GM19467 (cell line): ENCODE measurements at regions not wholly inside any gene's neighbourhood (a gene's known extent, or its start where the extent isn't known, plus 50 kb on each side); places are given as distances from the start of the nearest gene placed in this dataset.

Source experiments
- ATAC-seq: cut with Tn5 transposase; IDR thresholded peaks from one replicate; pipeline ENCODE4 v1.9.1; 2021; ENCODE audit warnings: mild to moderate bottlenecking, moderate library complexity; ENCODE audit not compliant: unreplicated experiment

DNA sequence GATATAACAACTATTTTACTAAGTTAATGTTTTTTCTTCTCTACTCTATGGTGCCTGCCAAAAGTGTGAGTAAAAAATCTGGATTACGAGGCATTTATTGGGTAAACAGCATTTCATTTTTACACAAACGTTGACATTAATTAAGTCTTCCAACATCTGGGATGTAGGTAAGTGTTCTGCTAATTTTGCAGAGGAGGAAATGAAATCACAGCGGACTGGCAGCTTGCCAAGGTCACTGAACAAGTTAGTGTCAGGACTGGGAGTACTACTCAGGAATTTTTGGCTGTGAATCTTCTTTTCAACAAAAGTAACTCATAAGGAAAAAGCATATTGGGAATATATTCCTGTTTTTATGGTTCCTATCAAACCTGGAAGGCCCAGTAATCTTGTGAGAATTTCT is 612.1 kb upstream of the FZD8 start:
- ATAC-seq = no peak

DNA sequence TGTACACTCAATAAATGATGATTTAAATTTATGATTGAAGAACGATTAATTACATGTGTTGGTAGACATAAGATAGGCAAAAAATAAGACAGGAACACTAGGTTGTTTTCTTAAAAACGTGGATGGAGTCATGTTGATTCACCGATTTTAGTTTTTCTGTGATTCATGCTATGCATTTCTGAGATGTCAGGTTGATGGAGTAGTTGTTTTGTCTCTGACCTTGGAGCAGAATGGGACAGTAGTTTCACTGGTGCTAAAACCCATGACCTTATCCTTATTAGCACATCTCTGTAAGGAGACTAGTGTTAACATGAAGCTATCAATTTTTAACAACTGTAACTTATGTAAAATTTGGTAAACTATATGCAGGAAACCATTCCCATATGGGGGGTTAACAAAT is 611.6 kb upstream of the FZD8 start:
- ATAC-seq = no peak

DNA sequence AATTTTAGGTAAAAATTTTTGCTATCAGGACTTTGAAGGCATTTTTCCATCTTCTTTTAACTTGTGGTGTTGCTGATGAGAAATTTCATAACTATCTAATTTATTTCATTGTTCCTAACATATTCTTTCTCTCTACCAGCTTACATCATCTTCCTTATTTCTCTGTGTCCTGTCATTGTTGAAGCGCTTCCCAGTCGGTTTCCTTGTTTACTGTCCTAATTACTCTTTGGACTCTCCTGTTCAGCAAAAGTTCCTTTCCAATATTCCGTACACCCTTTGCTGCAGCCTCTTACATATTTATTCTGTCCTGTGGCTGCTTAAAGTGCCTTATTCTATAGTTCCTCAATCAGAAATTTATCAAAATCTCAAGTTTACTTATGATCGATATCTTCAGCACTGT is 609.0 kb upstream of the FZD8 start:
- ATAC-seq = no peak

DNA sequence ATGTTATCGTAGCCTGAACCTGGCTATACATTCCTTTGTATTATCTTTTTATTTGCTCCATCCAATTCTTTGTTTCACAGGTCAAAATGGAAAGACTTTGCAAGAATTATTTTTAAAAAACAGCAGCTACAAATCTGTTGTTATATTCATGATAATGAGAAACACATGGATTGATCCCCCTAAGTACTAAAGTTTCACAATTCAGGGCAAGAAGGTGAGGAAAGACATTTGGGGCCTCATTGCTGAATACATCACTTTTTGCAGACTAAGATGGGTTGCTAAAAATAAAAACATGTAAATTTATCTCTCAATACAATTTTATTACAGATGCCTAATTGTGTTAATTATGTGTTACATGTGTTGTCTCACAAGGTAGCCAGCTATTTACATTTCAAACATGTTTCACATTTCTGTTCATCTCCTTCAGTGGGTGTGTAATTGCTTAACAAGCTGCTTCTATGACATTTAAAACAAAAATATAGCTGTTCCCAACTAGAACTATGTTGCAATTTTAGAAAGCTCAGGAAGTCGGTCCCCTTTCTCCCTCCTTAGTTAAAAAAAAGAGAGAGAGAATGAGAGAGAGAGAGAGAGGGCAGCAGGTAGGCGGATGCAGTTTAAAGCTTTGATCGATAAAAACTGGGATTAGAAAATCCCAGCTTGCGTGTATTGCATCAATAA is 606.3 kb upstream of the FZD8 start:
- ATAC-seq = no peak

DNA sequence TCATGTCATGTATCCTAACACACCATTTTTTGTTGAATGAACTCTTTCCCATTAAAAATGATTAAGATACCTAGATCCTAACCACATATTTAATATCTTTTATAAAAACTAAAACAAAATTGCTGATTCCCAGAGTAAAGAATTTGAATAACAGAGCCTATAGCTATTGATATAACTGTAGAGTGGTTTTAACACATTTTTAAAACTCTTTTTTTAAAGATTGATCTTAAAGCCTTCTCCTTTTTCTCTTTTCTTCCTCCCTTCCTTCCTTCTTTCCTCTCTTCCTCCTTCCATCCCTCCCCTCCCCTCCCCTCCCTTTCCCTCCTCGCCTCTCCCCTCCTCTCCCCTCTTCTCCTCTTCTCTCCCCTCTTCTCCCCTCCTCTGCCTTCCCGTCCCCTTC is 605.4 kb upstream of the FZD8 start:
- no peak for ATAC-seq

DNA sequence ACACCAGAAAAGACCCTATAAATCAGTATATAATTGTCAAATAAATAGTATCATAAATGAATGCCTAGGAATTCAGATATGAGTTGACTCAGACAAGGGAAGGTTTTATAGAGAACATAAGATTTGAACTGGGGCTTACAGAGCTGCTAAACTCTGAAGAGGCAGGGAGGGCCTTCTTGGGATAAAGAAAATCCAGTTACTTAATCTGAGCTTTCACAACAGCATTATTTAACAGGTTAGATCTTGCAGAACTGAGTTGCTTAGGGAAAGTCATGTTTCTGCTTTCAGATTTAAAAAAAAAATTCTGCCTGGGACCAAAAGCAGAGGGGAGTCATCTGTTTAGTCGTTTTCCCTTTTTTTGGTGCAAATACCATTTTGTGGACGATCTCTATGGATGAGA is 594.8 kb upstream of the FZD8 start:
- ATAC-seq = no peak

DNA sequence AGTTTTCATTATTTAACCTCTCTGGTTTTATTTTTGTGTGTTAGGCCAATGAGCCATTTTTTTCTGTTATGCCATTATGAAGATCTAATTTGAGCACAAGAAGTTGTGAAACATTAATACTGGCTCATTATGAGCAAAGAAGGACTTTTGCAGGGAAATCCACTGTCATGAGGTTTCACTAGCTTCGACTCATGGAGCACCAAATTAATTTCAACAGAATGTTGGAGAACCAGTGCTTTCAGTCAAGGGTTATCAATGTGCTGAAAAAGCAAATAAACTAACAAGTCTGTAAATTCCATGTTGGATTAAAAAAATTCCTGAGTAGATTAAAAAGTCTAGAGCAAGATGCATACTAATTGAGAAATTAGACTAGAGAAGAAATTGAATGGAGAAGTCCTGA is 594.2 kb upstream of the FZD8 start:
- ATAC-seq = no peak

DNA sequence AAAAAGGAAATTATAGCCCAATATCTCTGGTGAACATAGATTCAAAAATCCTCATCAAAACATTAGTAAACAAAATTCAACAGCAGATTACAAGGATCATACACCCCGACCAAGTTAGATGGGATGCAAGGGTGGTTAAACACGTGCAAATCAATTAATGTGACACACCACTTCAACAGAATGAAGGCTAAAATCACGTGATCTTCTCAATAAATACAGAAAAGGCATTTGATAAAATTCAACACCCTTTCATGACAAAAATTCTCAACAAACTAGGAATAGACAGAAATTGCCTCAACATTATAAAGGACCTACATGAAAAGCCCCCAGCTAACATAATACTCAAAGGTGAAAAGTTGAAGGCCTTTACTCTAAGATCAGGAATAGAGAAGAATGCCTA is 590.8 kb upstream of the FZD8 start:
- ATAC-seq = no peak

DNA sequence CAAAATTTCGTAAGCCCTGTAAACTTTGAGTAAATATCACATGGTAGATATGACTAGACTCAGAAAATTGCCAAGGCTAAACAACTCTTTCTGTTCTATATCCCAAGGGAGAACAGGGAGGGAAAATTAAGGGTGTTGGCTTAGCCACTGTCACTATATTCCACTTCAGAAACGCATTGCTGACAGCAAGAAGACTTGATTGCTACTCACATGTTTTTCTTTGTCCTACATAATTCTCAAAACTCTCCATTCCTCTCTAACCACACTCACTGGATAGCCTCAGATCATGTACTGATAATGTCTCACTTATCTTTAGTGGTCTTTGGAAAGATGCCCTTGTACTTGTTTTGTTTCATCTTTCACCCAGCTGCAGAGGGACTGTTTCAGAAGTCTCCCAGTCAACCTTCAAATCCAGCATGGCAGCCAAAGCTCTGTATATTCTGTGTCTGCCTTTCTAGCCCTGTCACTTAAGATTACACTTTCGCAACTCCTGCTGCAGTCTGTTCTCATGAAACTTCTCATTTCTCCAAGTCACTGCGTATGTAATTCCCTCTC is 582.4 kb upstream of the FZD8 start:
- no peak for ATAC-seq

DNA sequence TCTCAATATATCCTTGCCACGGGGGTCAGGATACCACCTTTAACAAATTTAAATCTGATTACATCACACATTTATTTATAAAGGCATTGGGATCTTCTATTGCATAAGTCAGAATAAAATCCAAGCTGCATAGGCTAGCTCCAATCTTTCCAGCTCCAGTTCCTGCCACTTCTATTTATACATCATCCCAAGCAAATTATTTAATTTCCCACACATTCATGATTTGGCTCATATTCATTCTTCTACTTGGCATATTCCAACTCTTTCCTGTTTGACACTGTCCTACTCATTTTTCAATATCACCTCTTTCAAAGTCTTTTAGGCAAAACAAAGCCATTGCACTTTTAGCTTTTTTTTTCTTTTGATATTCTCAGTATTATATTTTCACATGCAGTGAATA is 579.0 kb upstream of the FZD8 start:
- ATAC-seq = no peak

DNA sequence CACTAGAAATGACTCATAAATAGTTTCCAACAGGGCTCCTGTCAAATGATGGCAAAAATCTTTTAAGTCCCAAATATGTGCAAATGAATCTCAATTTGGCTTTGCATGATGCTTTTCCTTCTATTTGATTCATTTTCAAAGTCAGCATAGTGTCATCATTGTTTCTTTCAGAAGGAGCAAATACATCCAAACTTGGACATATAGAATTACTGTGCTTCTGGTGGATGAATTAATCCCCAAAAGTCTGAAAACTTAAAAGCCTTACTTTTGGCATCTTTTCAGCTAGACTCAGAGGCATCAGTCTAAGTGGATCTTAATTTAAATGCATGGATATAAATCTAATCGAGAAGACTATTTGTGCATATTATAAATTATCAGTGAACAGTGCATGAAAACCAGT is 578.1 kb upstream of the FZD8 start:
- no peak for ATAC-seq

DNA sequence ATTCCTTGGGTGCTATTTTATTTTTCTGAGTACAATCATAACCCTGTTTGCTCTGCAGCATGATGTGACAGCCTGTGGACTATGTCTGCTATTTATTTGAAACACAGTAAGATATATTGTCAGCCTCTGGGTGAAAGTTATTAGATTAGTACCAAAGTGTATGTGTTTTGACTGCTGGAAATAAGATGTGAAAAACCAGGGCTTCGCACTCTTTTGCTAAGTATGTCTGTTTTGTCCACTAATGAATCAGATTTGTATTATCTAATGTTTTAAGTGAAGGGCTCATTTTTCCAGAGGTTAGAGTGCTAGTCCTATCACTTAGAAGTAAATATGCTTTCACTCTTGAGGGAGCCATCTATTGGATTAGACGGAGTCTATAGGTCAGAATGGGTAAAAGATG is 569.8 kb upstream of the FZD8 start:
- ATAC-seq = no peak

DNA sequence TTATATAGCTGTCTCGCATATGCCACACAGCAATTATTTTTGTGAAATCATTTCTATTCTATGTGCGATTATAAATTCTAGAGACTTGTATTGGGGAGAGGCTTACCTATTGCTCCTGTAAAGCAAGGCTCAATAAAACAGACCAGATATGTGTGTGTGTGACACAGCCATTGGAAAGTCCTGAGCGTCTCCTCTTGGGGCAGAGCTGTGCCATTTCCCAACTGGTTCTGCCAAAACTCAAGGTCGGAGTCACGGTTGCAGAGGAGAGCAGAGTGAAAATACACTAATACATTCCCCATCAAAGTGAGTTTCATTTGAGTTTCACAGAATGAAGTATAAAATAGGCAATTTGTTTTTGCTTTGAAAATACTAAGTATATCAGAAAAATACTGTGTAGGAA is 567.4 kb upstream of the FZD8 start:
- no peak for ATAC-seq

DNA sequence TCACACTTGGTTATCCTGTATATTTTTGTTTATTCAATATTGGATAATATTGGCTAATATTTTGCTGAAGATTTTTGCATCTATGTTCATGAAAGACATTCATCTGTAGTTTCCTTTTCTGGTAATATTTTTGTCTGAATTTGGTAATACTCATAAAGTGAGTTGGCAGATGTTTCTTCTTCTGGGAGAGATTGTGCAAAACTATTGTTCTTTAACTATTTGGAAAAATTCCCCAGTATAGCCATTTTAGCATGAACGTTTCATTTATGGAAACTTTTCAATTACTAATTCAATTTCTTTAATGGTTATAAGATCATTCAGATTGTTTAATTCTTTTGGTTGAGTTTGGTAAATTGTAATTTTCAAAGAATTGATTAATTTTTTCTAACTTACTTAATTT is 560.8 kb upstream of the FZD8 start:
- ATAC-seq = no peak

DNA sequence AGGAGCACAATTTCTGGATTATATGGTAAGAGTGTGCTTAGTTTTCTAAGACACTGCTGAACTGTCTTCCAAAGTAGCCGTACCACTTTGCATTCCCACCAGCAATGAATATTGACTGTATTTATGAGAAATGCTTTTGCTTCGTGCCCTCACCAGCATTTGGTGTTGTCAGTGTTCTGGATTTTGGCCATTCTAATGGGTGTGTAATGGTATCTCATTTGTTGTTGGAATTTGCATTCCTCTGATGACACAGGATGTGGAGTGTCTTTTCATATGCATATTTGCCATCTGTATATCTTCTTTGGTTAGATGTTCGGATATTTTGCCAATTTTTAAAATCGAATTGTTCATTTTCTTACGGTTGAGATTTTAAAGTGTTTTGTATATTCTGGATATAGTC is 558.5 kb upstream of the FZD8 start:
- ATAC-seq = no peak

DNA sequence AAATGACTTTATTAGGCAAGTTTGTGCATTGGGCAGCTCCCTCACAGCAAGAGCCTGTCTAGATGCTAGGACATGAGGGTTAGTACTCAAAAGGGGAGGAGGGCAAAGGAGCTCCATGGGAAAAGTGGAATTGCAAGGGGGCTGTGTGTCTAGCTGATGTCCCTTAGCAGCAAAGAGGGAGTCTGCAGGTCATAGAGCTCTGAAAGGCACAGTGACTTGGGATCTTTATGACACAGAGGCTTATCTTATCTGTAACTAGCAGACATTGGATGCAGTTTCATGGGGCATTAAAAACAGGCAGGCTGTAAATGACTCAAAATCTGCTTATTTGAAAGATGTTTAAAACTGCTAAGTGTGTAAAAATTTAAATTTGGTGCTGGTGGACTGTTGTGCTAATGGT is 556.2 kb upstream of the FZD8 start:
- ATAC-seq = no peak

DNA sequence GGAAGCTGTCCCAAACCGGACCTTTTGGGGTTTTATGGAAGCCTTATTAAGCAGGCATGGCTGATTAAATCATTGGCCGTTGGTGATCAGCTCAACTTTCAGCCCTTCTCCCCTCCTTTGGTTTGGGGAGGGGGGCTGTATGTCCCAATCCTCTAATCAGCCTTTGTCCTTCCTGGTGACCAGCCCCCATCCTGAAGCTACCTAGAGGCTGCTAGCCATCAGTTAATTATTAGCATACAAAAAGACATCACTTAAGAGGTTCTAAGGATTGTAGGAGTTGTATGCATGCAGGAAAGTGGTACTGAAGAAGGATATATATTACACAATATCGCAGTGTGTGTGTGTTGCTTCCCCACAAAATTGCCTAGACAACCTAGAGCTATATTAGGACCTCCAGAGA is 553.3 kb upstream of the FZD8 start:
- no peak for ATAC-seq

DNA sequence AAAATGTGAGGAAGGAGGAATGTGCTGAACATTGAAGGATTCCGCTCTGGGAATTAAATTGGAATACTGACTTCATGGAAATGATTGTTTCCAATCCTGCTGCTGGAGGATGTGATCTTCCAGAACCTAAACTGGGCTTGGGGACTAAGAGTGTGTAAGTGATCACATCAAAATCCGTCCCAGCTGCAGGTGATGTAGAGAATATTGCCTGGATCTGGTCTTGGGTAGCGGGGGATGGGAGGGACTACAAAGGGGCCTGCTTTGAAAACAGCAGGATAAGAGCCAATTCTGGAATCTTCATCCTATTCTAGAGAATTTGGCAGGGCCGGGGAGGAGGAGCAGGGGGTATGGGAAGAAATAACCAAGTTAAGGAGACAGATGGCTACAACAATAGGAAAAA is 552.2 kb upstream of the FZD8 start:
- no peak for ATAC-seq

DNA sequence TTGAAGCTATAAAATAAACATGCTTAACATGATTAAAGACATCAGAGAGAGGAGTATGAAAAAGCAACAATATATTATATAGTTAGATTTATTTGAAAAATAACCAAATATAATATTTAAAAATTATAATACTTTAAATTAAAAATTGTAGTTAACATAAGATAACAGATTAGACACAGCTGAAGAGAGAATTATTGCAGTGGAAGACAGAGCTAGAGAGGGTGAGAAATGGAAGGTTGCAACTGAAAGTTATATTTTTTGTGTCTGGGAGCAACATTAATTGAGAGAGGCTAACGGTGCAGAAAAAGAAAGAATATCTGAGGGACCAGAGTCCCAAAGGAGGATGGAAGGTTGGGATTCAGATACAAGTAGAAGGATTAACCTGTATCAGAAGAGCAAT is 548.9 kb upstream of the FZD8 start:
- ATAC-seq = no peak

DNA sequence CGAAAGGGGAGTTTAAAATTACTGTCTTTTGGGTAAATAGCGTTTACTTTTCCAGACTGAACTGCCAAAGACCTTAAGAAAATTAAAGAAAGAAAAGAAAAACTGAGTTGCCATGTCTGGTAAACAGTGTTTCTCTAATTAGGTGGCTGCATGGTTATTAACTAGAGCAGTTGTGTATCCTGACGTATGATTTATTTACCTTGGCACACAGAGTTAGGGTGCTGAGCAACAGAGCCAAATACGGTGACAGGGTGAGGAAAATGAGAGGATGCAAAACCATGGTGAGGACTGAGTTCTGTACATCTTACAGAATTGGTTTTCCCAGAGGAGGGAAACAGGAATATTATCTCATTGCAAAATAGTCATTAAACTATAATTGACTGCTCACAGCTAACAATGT is 546.4 kb upstream of the FZD8 start:
- no peak for ATAC-seq

DNA sequence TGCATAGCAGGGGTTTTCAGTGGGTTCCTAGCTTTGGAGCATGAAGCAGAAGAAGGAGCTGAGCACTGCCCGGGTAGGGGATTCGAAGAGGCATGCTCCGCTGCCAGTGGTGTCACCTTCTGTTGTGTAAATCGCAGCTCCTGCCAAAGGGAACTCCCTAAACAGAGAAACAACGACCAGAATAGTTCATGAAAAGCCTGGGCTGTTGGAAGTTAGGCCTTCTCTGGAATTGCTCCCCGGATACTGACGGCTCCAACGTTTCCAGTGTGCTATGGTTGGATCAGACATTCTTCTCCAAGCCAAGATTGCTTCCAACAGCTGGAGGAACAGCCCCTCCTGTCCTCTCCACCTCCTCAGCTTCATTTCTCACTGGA is 546.0 kb upstream of the FZD8 start:
- ATAC-seq = no peak

DNA sequence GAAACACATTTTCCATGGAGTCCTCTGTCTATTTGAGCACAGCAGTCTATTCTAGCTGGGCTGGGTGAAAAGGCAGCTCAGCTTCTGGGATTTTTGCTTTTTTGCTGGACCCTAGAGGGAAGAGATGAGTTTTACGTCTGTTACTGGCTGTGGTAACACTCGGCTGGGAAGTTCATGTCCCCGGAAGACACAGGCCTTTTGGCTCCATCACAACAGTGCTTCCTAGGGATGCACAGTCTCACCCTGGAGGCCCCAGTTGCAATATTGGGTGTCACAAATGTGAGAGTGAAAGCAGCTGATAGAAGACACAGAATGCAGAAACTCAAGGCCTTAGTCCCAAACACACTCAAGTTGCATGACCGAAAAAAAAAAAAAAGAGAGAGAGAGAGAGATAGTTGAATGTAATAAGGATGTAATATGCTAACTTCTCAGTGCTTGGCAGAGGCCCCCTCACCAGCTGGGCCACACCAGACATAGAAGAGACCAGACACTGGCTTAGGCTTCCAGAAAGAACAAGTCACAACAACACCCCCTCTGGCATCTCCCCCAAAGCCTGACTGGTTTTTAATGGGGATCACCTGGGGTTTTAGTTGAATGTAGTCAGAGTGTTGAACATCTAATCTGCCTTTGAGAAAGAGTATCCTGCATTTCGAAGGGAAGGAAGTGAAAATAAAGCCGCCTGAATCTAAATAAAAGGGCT is 545.4 kb upstream of the FZD8 start:
- no peak for ATAC-seq

DNA sequence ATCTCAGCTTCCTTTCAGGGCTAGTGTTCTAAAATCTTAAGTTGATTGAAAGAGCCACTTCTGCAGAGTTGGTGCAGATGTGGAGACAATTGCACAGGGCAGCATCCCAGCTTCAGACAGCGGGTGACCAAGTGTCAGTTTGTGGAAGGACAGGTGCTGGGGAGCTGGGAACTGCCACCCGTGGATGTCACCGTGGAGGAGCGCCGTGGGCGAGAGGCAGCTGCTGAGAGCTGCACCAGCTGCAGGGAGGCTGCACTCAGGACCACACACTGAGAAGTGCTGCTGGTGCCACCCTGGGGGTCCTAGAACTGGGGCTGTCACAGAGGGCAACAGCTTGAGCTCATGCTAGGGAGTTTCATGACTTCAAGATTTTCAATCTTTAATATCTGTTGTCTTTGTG is 543.0 kb upstream of the FZD8 start:
- ATAC-seq = no peak
